MM.1S (cell line): ENCODE measurements at regions not wholly inside any gene's neighbourhood (a gene's known extent, or its start where the extent isn't known, plus 50 kb on each side); places are given as distances from the start of the nearest gene placed in this dataset.

Source experiments
- DNase-seq: peaks from one replicate; pipeline ENCODE4 v3.0.0-alpha.2; 2015
- H2AFZ ChIP-seq: fragments of 300-600 bp; sonication (generic); 2 replicates; pipeline ENCODE4 v1.6.0; 2016; ENCODE audit warnings: antibody characterized with exemption, low read length
- H3F3A ChIP-seq: fragments of 300-600 bp; sonication (generic); 2 replicates; pipeline ENCODE4 v1.6.1; 2016; ENCODE audit warnings: mild to moderate bottlenecking, antibody characterized with exemption, low read length, moderate library complexity, mixed read lengths; ENCODE audit not compliant: insufficient read depth
- H3K27ac ChIP-seq: fragments of 300-600 bp; sonication (generic); 2 replicates; pipeline ENCODE4 v1.5.1; 2016; ENCODE audit warnings: mild to moderate bottlenecking, low read length
- H3K27me3 ChIP-seq: fragments of 300-600 bp; sonication (generic); replicated peaks from 2 replicates; pipeline ENCODE4 v1.6.0; 2016; ENCODE audit warnings: low read length; ENCODE audit not compliant: insufficient read depth
- H3K36me3 ChIP-seq: fragments of 300-600 bp; sonication (generic); replicated peaks from 2 replicates; pipeline ENCODE4 v1.6.1; 2016; ENCODE audit warnings: mild to moderate bottlenecking, low read length, mixed read lengths; ENCODE audit not compliant: insufficient read depth
- H3K4me1 ChIP-seq: fragments of 300-600 bp; sonication (generic); 2 replicates; pipeline ENCODE4 v1.6.1; 2016; ENCODE audit warnings: low read length, mixed read lengths
- H3K4me2 ChIP-seq: fragments of 300-600 bp; sonication (generic); 2 replicates; pipeline ENCODE4 v1.6.0; 2016; ENCODE audit warnings: low read depth, low read length
- H3K4me3 ChIP-seq: fragments of 300-600 bp; sonication (generic); 2 replicates; pipeline ENCODE4 v1.5.1; 2016; ENCODE audit warnings: low read length, mixed read lengths
- H3K79me2 ChIP-seq: fragments of 300-600 bp; sonication (generic); 2 replicates; pipeline ENCODE4 v1.6.1; 2016; ENCODE audit warnings: mixed run types, low read length, mixed read lengths
- H3K9ac ChIP-seq: fragments of 300-600 bp; sonication (generic); 2 replicates; pipeline ENCODE4 v1.6.1; 2016; ENCODE audit warnings: low read length, mixed read lengths
- H3K9me2 ChIP-seq: fragments of 300-600 bp; sonication (generic); replicated peaks from 2 replicates; pipeline ENCODE4 v1.6.1; 2016; ENCODE audit warnings: mild to moderate bottlenecking, low read length, mixed read lengths; ENCODE audit not compliant: insufficient read depth
- H3K9me3 ChIP-seq: fragments of 300-600 bp; sonication (generic); replicated peaks from 2 replicates; pipeline ENCODE4 v1.6.1; 2016; ENCODE audit warnings: mild to moderate bottlenecking, low read length, mixed read lengths; ENCODE audit not compliant: insufficient read depth
- H4K20me1 ChIP-seq: fragments of 300-600 bp; sonication (generic); 2 replicates; pipeline ENCODE4 v1.6.1; 2016; ENCODE audit warnings: mild to moderate bottlenecking, low read length, moderate library complexity, mixed read lengths; ENCODE audit not compliant: insufficient read depth
- CTCF ChIP-seq: fragments of 300-600 bp; sonication (generic); IDR thresholded peaks from 2 replicates; pipeline ENCODE4 v1.5.1; 2016; ENCODE audit warnings: antibody characterized with exemption, low read length, mixed read lengths
- EZH2 ChIP-seq: fragments of 300-600 bp; sonication (generic); optimal IDR thresholded peaks from 2 replicates; pipeline ENCODE3; 2017; ENCODE audit warnings: low read depth, mild to moderate bottlenecking, antibody characterized with exemption, low read length, mixed read lengths
- EZH2phosphoT487 ChIP-seq: fragments of 300-600 bp; sonication (generic); IDR thresholded peaks from 2 replicates; pipeline ENCODE4 v1.6.1; 2018; ENCODE audit warnings: antibody characterized with exemption, low read length

DNA sequence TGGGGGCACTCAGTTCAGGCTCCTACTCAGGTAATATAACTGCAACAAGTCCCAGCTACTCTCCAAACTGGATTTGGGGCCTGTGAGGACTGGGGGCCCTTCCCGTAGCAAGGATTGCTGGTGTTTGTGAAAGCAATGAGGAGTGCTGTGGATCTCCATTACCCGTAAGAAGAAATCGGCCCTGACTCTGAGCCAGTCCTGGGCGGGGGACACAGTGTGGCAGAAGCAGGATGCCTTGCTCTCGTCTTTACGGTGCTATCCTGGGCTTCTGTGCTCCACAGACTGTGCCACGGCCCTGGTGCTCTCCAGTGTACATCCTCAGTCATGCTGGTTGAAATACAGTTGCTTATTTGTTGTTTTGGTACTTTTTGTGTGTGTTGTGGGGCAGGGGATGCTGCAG is 172.9 kb downstream of the NDUFA10 start:
- Histone ChIP-seq H3K27me3 (no peaks in the 10 kb centered on the region), H4K20me1 (no peaks in the 10 kb centered on the region), H3K4me1 (no peaks in the 10 kb centered on the region)

GRCh38 chr2:239846789-239847676 is 178.1 kb downstream of the NDUFA10 start:
- Histone ChIP-seq H3K4me3 (no peak overlapping the region), H3F3A (no peaks in the 10 kb centered on the region), H3K4me2 (no peak overlapping the region), H2AFZ (no peak overlapping the region), H3K27me3 (no peaks in the 10 kb centered on the region), H3K27ac (no peak overlapping the region), H3K9me3 (no peaks in the 10 kb centered on the region), H3K36me3 (no peaks in the 10 kb centered on the region), H3K9ac (no peak overlapping the region), H3K79me2 (no peaks in the 10 kb centered on the region), H4K20me1 (no peaks in the 10 kb centered on the region), H3K4me1 (no peaks in the 10 kb centered on the region), H3K9me2 (no peaks in the 10 kb centered on the region)
- TF ChIP-seq CTCF: no peak
- TF ChIP-seq EZH2: no peak
- TF ChIP-seq EZH2phosphoT487: no peak
- DNase-seq: no peak

More for the DNA sequence above, 172.9 kb downstream of the NDUFA10 start:
- no peak for DNase-seq
- H3F3A ChIP-seq: no peaks in the 10 kb centered on the region
- H3K9ac ChIP-seq: no peak overlapping the region
- H3K36me3 ChIP-seq: no peaks in the 10 kb centered on the region
- H3K27ac ChIP-seq: no peak overlapping the region
- H3K9me3 ChIP-seq: no peaks in the 10 kb centered on the region
- no peak overlapping the region for H2AFZ ChIP-seq
- no peak overlapping the region for H3K4me2 ChIP-seq
- TF ChIP-seq CTCF (no peak), EZH2phosphoT487 (no peak), EZH2 (no peak)
- no peak overlapping the region for H3K4me3 ChIP-seq
- H3K79me2 ChIP-seq: no peaks in the 10 kb centered on the region
- no peaks in the 10 kb centered on the region for H3K9me2 ChIP-seq

DNA sequence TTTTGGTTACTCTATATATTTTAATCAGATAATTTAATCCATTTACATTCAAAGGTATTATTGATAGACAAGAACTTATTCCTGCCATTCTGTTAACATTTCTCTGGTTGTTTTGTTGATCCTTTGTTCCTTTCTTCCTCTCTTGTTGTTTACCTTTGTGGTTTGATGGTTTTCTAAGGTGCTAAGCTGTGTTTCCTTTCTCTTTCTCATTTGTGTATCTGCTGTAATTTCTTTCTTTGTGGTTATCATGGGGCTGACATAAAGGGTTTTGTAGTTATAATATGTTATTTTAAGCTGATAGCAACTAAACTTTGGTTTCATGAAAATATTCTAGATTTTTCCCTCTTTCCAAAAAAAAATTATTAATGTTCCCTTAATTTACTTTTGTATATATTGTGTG is 179.2 kb downstream of the NDUFA10 start:
- DNase-seq: no peak
- H4K20me1 ChIP-seq: no peaks in the 10 kb centered on the region
- no peaks in the 10 kb centered on the region for H3K36me3 ChIP-seq
- H3K27me3 ChIP-seq: no peaks in the 10 kb centered on the region
- H3K4me3 ChIP-seq: no peak overlapping the region
- H3K4me2 ChIP-seq: no peak overlapping the region
- H3K27ac ChIP-seq: no peak overlapping the region
- TF ChIP-seq EZH2 (no peak), EZH2phosphoT487 (no peak), CTCF (no peak)
- no peaks in the 10 kb centered on the region for H3F3A ChIP-seq
- no peak overlapping the region for H3K9ac ChIP-seq
- H3K4me1 ChIP-seq: no peaks in the 10 kb centered on the region
- no peaks in the 10 kb centered on the region for H3K9me3 ChIP-seq
- no peaks in the 10 kb centered on the region for H3K9me2 ChIP-seq
- no peak overlapping the region for H2AFZ ChIP-seq
- no peaks in the 10 kb centered on the region for H3K79me2 ChIP-seq
